ENCODE measurements at regions not wholly inside any gene's neighbourhood (a gene's known extent, or its start where the extent isn't known, plus 50 kb on each side); places are given as distances from the start of the nearest gene placed in this dataset.

- Histone ChIP-seq H3K4me3 (replicated peaks in 1 of 3; ENCODE audit: insufficient read depth in 1 of 3, low read depth in 2 of 3, low read length in 3 of 3) (no peak overlapping the region), H4K20me1 (ENCODE audit: insufficient read depth, low read length) (no peaks in the 10 kb centered on the region), H2AFZ (ENCODE audit: low read length) (no peak overlapping the region), H3K4me1 (ENCODE audit: insufficient read depth, low read length) (no peaks in the 10 kb centered on the region), H3K27me3 (ENCODE audit: control insufficient read depth in 1 of 2, insufficient read depth in 2 of 2, low read length in 2 of 2) (peaks cover 0 to 3% of the 10 kb centered on the region in 2 experiments; a peak in 2 of 5 replicates), H3K79me2 (ENCODE audit: insufficient read depth, low read length) (no peaks in the 10 kb centered on the region), H3K9me3 (ENCODE audit: low read length) (no peaks in the 10 kb centered on the region), H3K36me3 (replicated peaks in 1 of 2; ENCODE audit: control insufficient read depth in 1 of 2, insufficient read depth in 2 of 2, low read length in 2 of 2) (no peaks in the 10 kb centered on the region), H3K9ac (ENCODE audit: insufficient read depth, low read depth, low read length) (no peak overlapping the region), H3K27ac (ENCODE audit: extremely low read length, insufficient read depth, low read length) (no peak overlapping the region), H3K4me2 (ENCODE audit: low read depth, low read length) (no peak overlapping the region)
- intact Hi-C loops (cut with micrococcal nuclease; ENCODE audit: unreplicated experiment) = no loop called here
- ChIA-PET CTCF (ENCODE audit: low intra/inter-chr PET ratio, low total read pairs) (no interaction called here), POLR2A (no interaction called here)
- in situ Hi-C loops (cut with HindIII; ENCODE audit: extremely low pct_ligation_motif_present, low pct_unique_long_range_greater_than_20kb) = no loop called here
- no TSS peak for BruUV-seq (replicated peaks)
- WGBS (ENCODE audit: low lambda C conversion rate) = 0% methylated on average over 1 of the region's 1 CpG
- no peak for DNase-seq (ENCODE audit: low spot score)
- no peak for TF ChIP-seq PHF8 (CRISPR knock-in tag; IDR thresholded peaks at IDR 0.05)
- no peak for TF ChIP-seq ZSCAN30 (CRISPR knock-in tag; IDR thresholded peaks at IDR 0.05)
- TF ChIP-seq ZBTB43 (CRISPR knock-in tag; conservative IDR thresholded peaks at IDR 0.05) = no peak
- TF ChIP-seq JARID2 (CRISPR knock-in tag; IDR thresholded peaks at IDR 0.05; ENCODE audit: insufficient replicate concordance) = no peak
- no peak for TF ChIP-seq RFXAP (CRISPR knock-in tag; IDR thresholded peaks at IDR 0.05; ENCODE audit: borderline replicate concordance)
- ATAC-seq = no peak
- no peak for FAIRE-seq
Measured at GRCh38 chr6:14448246-14448645, 330.7 kb downstream of the CD83 start.

GRCh38 chr6:14450133-14450504, 332.5 kb downstream of the CD83 start:
- H3K27ac ChIP-seq (ENCODE audit: extremely low read length, insufficient read depth, low read length) = no peak overlapping the region
- DNase-seq (ENCODE audit: low spot score) (no peak), FAIRE-seq (no peak), ATAC-seq (no peak)
- POLR2A ChIA-PET = no interaction called here
- CTCF ChIA-PET (ENCODE audit: low intra/inter-chr PET ratio, low total read pairs) = no interaction called here
- 49% methylated on average over 12 of the region's 12 CpGs for WGBS (ENCODE audit: low lambda C conversion rate)
- H3K4me3 ChIP-seq (replicated peaks in 1 of 3; ENCODE audit: insufficient read depth in 1 of 3, low read depth in 2 of 3, low read length in 3 of 3) = no peak overlapping the region
- H3K79me2 ChIP-seq (ENCODE audit: insufficient read depth, low read length) = no peaks in the 10 kb centered on the region
- H3K9me3 ChIP-seq (ENCODE audit: low read length) = no peaks in the 10 kb centered on the region
- intact Hi-C loops (cut with micrococcal nuclease; ENCODE audit: unreplicated experiment) (no loop called here), in situ Hi-C loops (cut with HindIII; ENCODE audit: extremely low pct_ligation_motif_present, low pct_unique_long_range_greater_than_20kb) (no loop called here)
- no peak overlapping the region for H3K4me2 ChIP-seq (ENCODE audit: low read depth, low read length)
- H3K4me1 ChIP-seq (ENCODE audit: insufficient read depth, low read length) = no peaks in the 10 kb centered on the region
- peaks cover 0 to 3% of the 10 kb centered on the region in 2 experiments; a peak in 2 of 5 replicates for H3K27me3 ChIP-seq (ENCODE audit: control insufficient read depth in 1 of 2, insufficient read depth in 2 of 2, low read length in 2 of 2)
- H3K9ac ChIP-seq (ENCODE audit: insufficient read depth, low read depth, low read length) = no peak overlapping the region
- BruUV-seq (replicated peaks) = no TSS peak
- no peaks in the 10 kb centered on the region for H4K20me1 ChIP-seq (ENCODE audit: insufficient read depth, low read length)
- no peaks in the 10 kb centered on the region for H3K36me3 ChIP-seq (replicated peaks in 1 of 2; ENCODE audit: control insufficient read depth in 1 of 2, insufficient read depth in 2 of 2, low read length in 2 of 2)
- H2AFZ ChIP-seq (ENCODE audit: low read length) = no peak overlapping the region
- TF ChIP-seq MTF1 (CRISPR knock-in tag; IDR thresholded peaks at IDR 0.05) (no peak), ZNF543 (CRISPR knock-in tag; IDR thresholded peaks at IDR 0.05) (no peak), CBX5 (CRISPR knock-in tag; IDR thresholded peaks at IDR 0.05; ENCODE audit: borderline replicate concordance) (no peak), HNF4G (IDR thresholded peaks at IDR 0.05; ENCODE audit: borderline replicate concordance, low read depth, low read length) (no peak), HNF4G (CRISPR knock-in tag; IDR thresholded peaks at IDR 0.05; ENCODE audit: borderline replicate concordance, low read depth) (no peak), RBM39 (IDR thresholded peaks at IDR 0.05; ENCODE audit: low read depth, low read length, poor library complexity, severe bottlenecking) (no peak), TFDP1 (CRISPR knock-in tag; IDR thresholded peaks at IDR 0.05; ENCODE audit: borderline replicate concordance) (no peak), STAG1 (CRISPR knock-in tag; IDR thresholded peaks at IDR 0.05) (no peak), ATAD3A (CRISPR knock-in tag; IDR thresholded peaks at IDR 0.05) (no peak), HIC2 (CRISPR knock-in tag; IDR thresholded peaks at IDR 0.05; ENCODE audit: low read depth) (no peak), KDM6A (CRISPR knock-in tag; IDR thresholded peaks at IDR 0.05; ENCODE audit: low read depth) (no peak), XRCC5 (optimal IDR thresholded peaks at IDR 0.05; ENCODE audit: low read length) (no peak), SRF (IDR thresholded peaks at IDR 0.05; ENCODE audit: low read depth, low read length) (no peak)

All from HepG2 (cell line).